GM18909 (cell line): ENCODE measurements at regions not wholly inside any gene's neighbourhood (a gene's known extent, or its start where the extent isn't known, plus 50 kb on each side); places are given as distances from the start of the nearest gene placed in this dataset.
A peak's percentile ranks its signal among the peaks of the same experiment; 100 is the strongest.

Source experiments
- ATAC-seq: cut with Tn5 transposase; IDR thresholded peaks from one replicate; pipeline ENCODE4 v1.9.1; 2021; ENCODE audit warnings: mild to moderate bottlenecking; ENCODE audit not compliant: unreplicated experiment, poor library complexity

GRCh38 chr4:129622566-129622965 lies 526.6 kb downstream of the C4orf33 start:
- no peak for ATAC-seq

DNA sequence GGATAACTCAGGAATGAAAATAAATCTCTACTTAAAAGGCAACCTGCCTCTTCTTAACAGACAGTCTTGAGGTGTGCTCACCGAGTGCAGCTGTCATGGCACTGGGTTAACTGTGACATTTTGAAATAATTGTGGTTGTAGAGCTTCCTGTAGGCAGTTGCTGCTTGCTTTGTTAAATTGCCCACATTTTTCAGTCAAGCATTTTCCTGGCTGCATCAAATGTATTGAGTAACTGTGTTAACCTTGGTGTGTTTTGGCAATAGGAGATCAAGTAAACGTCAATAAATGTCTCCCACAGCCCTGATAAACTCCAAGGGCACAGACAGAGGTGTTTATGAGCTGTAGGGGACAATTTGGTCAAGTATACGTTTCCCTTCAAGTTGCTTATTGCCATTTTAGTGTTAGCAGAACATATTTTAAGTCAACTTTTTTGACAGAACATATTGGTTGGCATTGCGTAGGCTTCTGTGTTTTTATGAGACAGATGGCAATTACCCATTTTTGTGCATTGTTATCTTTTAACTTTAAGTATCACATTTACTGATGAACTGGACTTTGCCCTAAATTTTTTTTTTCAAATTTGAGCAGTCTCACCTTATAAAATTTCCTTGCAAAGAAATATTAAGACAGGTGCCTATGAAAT lies 527.4 kb downstream of the C4orf33 start:
- no peak for ATAC-seq

GRCh38 chr4:129641179-129641578 lies 545.2 kb downstream of the C4orf33 start:
- peak; percentile 77 for ATAC-seq

DNA sequence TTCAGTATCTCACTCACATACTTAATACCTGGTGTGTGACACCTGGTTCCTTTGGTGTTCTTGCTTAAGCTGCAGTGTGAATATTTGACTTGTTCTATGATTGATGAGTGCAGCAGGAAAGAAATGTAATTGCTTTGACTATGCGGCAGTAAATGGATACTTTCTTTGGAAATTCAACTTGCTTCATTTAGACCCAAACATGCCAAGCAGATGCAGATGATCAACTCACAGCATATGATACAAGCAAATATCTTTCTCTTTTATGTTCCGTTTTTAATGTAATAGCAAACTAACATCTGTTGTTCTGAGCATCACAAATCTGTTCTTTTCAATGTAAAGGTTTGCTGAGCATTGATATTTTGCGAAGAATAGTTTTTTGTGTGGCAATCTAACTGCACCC lies 549.5 kb downstream of the C4orf33 start:
- no peak for ATAC-seq

- no peak for ATAC-seq
Observed at GRCh38 chr4:129668092-129668491, 572.1 kb downstream of the C4orf33 start.

- ATAC-seq, result no peak
Observed at GRCh38 chr4:129672941-129673340, 577.0 kb downstream of the C4orf33 start.

- no peak for ATAC-seq
Observed at GRCh38 chr4:129675036-129675435, 579.1 kb downstream of the C4orf33 start.

GRCh38 chr4:129676934-129677333 lies 581.0 kb downstream of the C4orf33 start:
- no peak for ATAC-seq

DNA sequence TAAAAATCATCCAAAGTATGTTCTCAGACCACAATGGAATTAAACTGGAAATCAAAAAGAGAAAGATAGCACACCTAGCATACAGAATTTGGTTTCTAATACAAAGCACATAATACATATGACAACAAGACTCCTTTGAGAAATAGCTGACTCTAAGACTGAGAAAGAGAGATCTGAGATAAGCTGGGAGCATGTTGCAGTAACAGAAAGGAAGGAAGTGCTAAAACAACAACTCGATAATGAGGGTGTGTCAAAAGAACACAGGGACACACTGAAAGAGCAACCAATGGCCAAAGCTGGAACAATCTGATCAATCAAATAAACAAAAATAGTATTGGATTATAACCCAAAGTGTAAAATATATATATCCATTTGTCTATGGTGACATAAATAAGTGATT lies 586.6 kb downstream of the C4orf33 start:
- ATAC-seq, result no peak

DNA sequence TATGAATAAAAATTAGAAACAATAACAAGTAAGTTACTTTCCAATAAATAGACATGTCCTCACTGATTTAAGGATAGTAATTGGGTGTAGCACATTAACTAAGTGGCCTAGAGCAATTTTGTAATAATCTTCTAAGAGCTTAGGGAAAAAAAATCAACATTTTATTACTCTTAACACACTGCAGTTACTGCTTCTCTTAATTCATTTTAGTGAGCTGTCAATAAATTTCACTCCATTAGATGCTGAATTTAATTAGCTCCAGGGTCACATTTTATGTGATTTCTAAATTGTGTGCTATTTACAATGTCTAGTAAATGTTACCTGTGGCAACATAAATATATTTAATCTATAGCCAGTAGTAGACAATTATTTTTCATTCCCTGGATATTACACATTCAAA lies 612.0 kb downstream of the C4orf33 start:
- ATAC-seq, result no peak

- ATAC-seq, result no peak
Observed at GRCh38 chr4:129708784-129709183, 612.8 kb downstream of the C4orf33 start.

- no peak for ATAC-seq
Observed at GRCh38 chr4:129738175-129738574, 642.2 kb downstream of the C4orf33 start.

DNA sequence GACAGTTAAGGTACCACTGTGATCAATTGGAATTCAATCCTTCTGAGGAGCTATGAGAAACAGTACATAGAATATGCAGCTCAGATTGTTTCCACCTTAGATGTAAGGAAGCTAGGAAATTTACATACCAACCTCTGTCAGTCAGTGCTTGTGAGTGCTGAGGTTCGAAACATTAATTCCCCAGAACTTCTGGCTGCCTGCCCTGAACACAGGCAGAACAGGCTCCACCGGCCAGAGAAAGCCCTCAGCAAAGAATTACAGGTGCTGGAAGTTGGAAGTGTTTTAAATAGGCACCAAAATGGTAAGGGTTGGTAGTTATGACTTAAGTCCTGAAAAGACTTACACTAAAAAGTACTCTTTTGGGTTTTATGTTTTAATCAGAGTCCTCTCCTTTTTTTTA lies 651.8 kb downstream of the C4orf33 start:
- ATAC-seq, result no peak

- no peak for ATAC-seq
Observed at GRCh38 chr4:129748991-129749390, 653.0 kb downstream of the C4orf33 start.

DNA sequence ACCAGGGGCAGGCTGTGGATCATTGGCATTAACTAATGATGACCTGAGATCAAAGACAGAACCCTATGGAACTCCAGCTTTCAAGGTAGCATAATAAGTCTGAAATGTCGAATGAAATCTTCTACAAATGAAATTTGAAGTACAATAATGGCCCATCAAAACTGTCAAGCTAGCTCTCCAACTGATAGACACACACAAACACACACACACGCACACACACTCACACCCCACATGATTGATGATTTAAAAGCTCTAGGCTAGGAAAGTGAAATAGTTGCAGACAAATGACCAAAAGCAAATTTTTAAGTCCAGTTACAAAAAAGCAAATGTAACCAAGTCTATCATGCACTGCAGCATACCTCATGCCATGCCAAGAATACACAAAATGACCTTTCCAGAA lies 655.7 kb downstream of the C4orf33 start:
- no peak for ATAC-seq

- ATAC-seq, result no peak
Observed at GRCh38 chr4:129783596-129783995, 687.6 kb downstream of the C4orf33 start.

- no peak for ATAC-seq
Observed at GRCh38 chr4:129788486-129788885, 692.5 kb downstream of the C4orf33 start.

DNA sequence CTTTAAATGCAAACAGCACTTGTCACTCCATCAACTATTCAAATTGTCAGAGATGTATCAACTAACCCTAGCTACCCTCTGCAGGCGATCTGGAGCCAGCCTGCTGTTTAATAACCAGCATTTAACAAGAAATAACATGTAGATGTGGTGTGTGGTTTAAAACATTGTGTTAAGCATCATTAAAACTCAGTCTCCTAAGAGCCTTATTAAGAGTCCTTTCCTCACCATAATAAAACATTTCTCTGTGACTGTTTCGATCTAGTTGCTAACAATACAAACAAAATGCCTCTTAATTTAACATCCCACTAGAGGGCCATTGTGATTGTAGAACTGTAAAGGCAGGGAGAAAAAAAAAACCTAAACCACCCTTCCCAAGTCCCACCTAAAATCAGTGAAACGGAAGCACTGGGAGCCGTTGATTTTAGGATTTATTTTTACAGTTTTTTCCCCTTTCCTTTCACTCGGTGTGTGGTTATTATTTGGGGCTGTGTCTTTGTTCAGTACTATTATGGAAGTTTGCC lies 708.6 kb downstream of the C4orf33 start:
- ATAC-seq, result no peak

GRCh38 chr4:129806986-129807385 lies 711.0 kb downstream of the C4orf33 start:
- ATAC-seq, result no peak

- ATAC-seq, result no peak
Observed at GRCh38 chr4:129808242-129808641, 712.3 kb downstream of the C4orf33 start.

GRCh38 chr4:129821073-129821472 lies 725.1 kb downstream of the C4orf33 start:
- no peak for ATAC-seq

GRCh38 chr4:129821963-129822362 lies 726.0 kb downstream of the C4orf33 start:
- no peak for ATAC-seq
